ENCODE measurements at regions not wholly inside any gene's neighbourhood (a gene's known extent, or its start where the extent isn't known, plus 50 kb on each side); places are given as distances from the start of the nearest gene placed in this dataset.

- Histone ChIP-seq H3K4me1 (ENCODE audit: control insufficient read depth in 2 of 2, insufficient read depth in 2 of 2, low read length in 1 of 2) (no peaks in the 10 kb centered on the region), H3K9me3 (ENCODE audit: control insufficient read depth in 2 of 2, insufficient read depth in 1 of 2, low read depth in 1 of 2, low read length in 1 of 2) (no peaks in the 10 kb centered on the region), H3K36me3 (ENCODE audit: control insufficient read depth in 2 of 2, insufficient read depth in 2 of 2, low read length in 1 of 2) (no peaks in the 10 kb centered on the region), H3K27me3 (ENCODE audit: control insufficient read depth in 1 of 2, insufficient read depth in 2 of 2, low read length in 2 of 2) (no peaks in the 10 kb centered on the region), H3K27ac (ENCODE audit: low read depth in 2 of 2, low read length in 1 of 2) (no peak overlapping the region), H3K4me3 (ENCODE audit: low read depth in 1 of 2, low read length in 2 of 2) (no peak overlapping the region)
- WGBS, 2 donors: 64 to 68% methylated on average over 5 of the region's 5 CpGs
Observed at GRCh38 chr6:156554160-156554559, 223.0 kb upstream of the ARID1B start.

- Histone ChIP-seq H3K27me3 (ENCODE audit: control insufficient read depth in 1 of 2, insufficient read depth in 2 of 2, low read length in 2 of 2) (no peaks in the 10 kb centered on the region), H3K36me3 (ENCODE audit: control insufficient read depth in 2 of 2, insufficient read depth in 2 of 2, low read length in 1 of 2) (no peaks in the 10 kb centered on the region), H3K4me1 (ENCODE audit: control insufficient read depth in 2 of 2, insufficient read depth in 2 of 2, low read length in 1 of 2) (no peaks in the 10 kb centered on the region), H3K4me3 (ENCODE audit: low read depth in 1 of 2, low read length in 2 of 2) (no peak overlapping the region), H3K27ac (ENCODE audit: low read depth in 2 of 2, low read length in 1 of 2) (no peak overlapping the region), H3K9me3 (ENCODE audit: control insufficient read depth in 2 of 2, insufficient read depth in 1 of 2, low read depth in 1 of 2, low read length in 1 of 2) (no peaks in the 10 kb centered on the region)
- WGBS, 2 donors: 90% methylated on average over 9 of the region's 9 CpGs
Observed at GRCh38 chr6:156552849-156553248, 224.3 kb upstream of the ARID1B start.

- Histone ChIP-seq H3K4me1 (ENCODE audit: control insufficient read depth in 2 of 2, insufficient read depth in 2 of 2, low read length in 1 of 2) (no peaks in the 10 kb centered on the region), H3K9me3 (ENCODE audit: control insufficient read depth in 2 of 2, insufficient read depth in 1 of 2, low read depth in 1 of 2, low read length in 1 of 2) (no peaks in the 10 kb centered on the region)
- WGBS, 2 donors: 82 to 88% methylated on average over 4 of the region's 4 CpGs
Observed at GRCh38 chr6:156550949-156551348, 226.2 kb upstream of the ARID1B start.

GRCh38 chr6:156545931-156546330 is 231.2 kb upstream of the ARID1B start:
- Histone ChIP-seq H3K27ac (ENCODE audit: low read depth in 2 of 2, low read length in 1 of 2) (no peak overlapping the region), H3K27me3 (ENCODE audit: control insufficient read depth in 1 of 2, insufficient read depth in 2 of 2, low read length in 2 of 2) (no peaks in the 10 kb centered on the region), H3K36me3 (ENCODE audit: control insufficient read depth in 2 of 2, insufficient read depth in 2 of 2, low read length in 1 of 2) (no peaks in the 10 kb centered on the region), H3K9me3 (ENCODE audit: control insufficient read depth in 2 of 2, insufficient read depth in 1 of 2, low read depth in 1 of 2, low read length in 1 of 2) (no peaks in the 10 kb centered on the region), H3K4me3 (ENCODE audit: low read depth in 1 of 2, low read length in 2 of 2) (no peak overlapping the region), H3K4me1 (ENCODE audit: control insufficient read depth in 2 of 2, insufficient read depth in 2 of 2, low read length in 1 of 2) (no peaks in the 10 kb centered on the region)
- 75% methylated on average over 3 of the region's 3 CpGs for WGBS, 2 donors

More at GRCh38 chr6:156550949-156551348, 226.2 kb upstream of the ARID1B start:
- Histone ChIP-seq H3K36me3 (ENCODE audit: control insufficient read depth in 2 of 2, insufficient read depth in 2 of 2, low read length in 1 of 2) (no peaks in the 10 kb centered on the region), H3K27ac (ENCODE audit: low read depth in 2 of 2, low read length in 1 of 2) (no peak overlapping the region), H3K4me3 (ENCODE audit: low read depth in 1 of 2, low read length in 2 of 2) (no peak overlapping the region), H3K27me3 (ENCODE audit: control insufficient read depth in 1 of 2, insufficient read depth in 2 of 2, low read length in 2 of 2) (no peaks in the 10 kb centered on the region)

- Histone ChIP-seq H3K36me3 (ENCODE audit: control insufficient read depth in 2 of 2, insufficient read depth in 2 of 2, low read length in 1 of 2) (no peaks in the 10 kb centered on the region), H3K4me3 (ENCODE audit: low read depth in 1 of 2, low read length in 2 of 2) (no peak overlapping the region), H3K27ac (ENCODE audit: low read depth in 2 of 2, low read length in 1 of 2) (no peak overlapping the region), H3K4me1 (ENCODE audit: control insufficient read depth in 2 of 2, insufficient read depth in 2 of 2, low read length in 1 of 2) (no peaks in the 10 kb centered on the region), H3K27me3 (ENCODE audit: control insufficient read depth in 1 of 2, insufficient read depth in 2 of 2, low read length in 2 of 2) (no peaks in the 10 kb centered on the region), H3K9me3 (ENCODE audit: control insufficient read depth in 2 of 2, insufficient read depth in 1 of 2, low read depth in 1 of 2, low read length in 1 of 2) (no peaks in the 10 kb centered on the region)
- WGBS, 2 donors: 44 to 66% methylated on average over 3 of the region's 3 CpGs
Observed at GRCh38 chr6:156545021-156545420, 232.2 kb upstream of the ARID1B start.

- Histone ChIP-seq H3K4me1 (ENCODE audit: control insufficient read depth in 2 of 2, insufficient read depth in 2 of 2, low read length in 1 of 2) (no peaks in the 10 kb centered on the region), H3K9me3 (ENCODE audit: control insufficient read depth in 2 of 2, insufficient read depth in 1 of 2, low read depth in 1 of 2, low read length in 1 of 2) (no peaks in the 10 kb centered on the region), H3K36me3 (ENCODE audit: control insufficient read depth in 2 of 2, insufficient read depth in 2 of 2, low read length in 1 of 2) (no peaks in the 10 kb centered on the region), H3K4me3 (ENCODE audit: low read depth in 1 of 2, low read length in 2 of 2) (no peak overlapping the region), H3K27me3 (ENCODE audit: control insufficient read depth in 1 of 2, insufficient read depth in 2 of 2, low read length in 2 of 2) (no peaks in the 10 kb centered on the region), H3K27ac (ENCODE audit: low read depth in 2 of 2, low read length in 1 of 2) (no peak overlapping the region)
- WGBS, 2 donors: 94% methylated on average over 7 of the region's 7 CpGs
Observed at GRCh38 chr6:156544046-156544445, 233.1 kb upstream of the ARID1B start.

- no peak overlapping the region for H3K4me3 ChIP-seq (ENCODE audit: low read depth in 1 of 2, low read length in 2 of 2)
- WGBS, 2 donors: 54 to 67% methylated on average over 5 of the region's 5 CpGs
- no peaks in the 10 kb centered on the region for H3K36me3 ChIP-seq (ENCODE audit: control insufficient read depth in 2 of 2, insufficient read depth in 2 of 2, low read length in 1 of 2)
- H3K9me3 ChIP-seq (ENCODE audit: control insufficient read depth in 2 of 2, insufficient read depth in 1 of 2, low read depth in 1 of 2, low read length in 1 of 2): no peaks in the 10 kb centered on the region
- no peaks in the 10 kb centered on the region for H3K27me3 ChIP-seq (ENCODE audit: control insufficient read depth in 1 of 2, insufficient read depth in 2 of 2, low read length in 2 of 2)
- H3K4me1 ChIP-seq (ENCODE audit: control insufficient read depth in 2 of 2, insufficient read depth in 2 of 2, low read length in 1 of 2): no peaks in the 10 kb centered on the region
- H3K27ac ChIP-seq (ENCODE audit: low read depth in 2 of 2, low read length in 1 of 2): no peak overlapping the region
Observed at GRCh38 chr6:156543431-156543830, 233.7 kb upstream of the ARID1B start.

DNA sequence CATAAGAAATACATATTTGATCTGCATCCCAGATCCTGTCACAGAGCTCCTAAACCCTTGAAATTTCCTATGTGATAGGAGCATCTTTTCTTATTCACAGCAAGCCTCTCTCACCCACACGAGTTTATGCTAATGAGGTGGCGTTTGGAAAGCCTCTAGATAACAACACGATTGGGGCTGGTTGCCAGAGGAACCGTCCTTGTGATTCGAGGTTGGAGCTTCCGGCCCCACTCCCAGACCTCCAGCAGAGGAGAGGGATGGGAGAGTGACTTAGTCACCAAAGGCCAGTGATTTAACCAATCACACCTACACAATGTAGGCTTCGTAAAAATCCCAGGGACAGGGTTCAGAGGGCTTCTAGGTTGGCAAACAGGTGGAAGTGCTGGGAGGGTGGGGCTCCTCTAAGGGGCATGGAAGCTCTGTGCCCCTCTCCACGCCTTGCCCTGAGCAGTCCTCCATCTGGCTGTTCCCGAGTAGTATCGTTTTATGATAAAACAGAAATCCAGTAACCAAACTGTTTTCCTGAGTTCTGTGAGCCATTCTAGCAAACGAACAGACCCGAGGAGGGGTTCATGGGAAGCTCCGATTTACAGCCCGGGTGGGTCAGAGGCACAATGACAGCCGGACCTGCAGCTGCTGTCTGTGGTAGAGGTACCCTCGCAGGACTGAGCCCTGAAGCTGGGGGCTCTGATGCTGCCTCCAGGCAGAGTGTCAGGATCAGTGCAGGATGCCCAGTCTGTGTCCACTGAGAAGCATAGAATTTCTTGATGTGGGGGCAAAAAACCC is 238.1 kb upstream of the ARID1B start:
- Histone ChIP-seq H3K4me1 (ENCODE audit: control insufficient read depth in 2 of 2, insufficient read depth in 2 of 2, low read length in 1 of 2) (no peaks in the 10 kb centered on the region), H3K4me3 (ENCODE audit: low read depth in 1 of 2, low read length in 2 of 2) (no peak overlapping the region), H3K27me3 (ENCODE audit: control insufficient read depth in 1 of 2, insufficient read depth in 2 of 2, low read length in 2 of 2) (no peaks in the 10 kb centered on the region), H3K27ac (ENCODE audit: low read depth in 2 of 2, low read length in 1 of 2) (no peak overlapping the region), H3K36me3 (ENCODE audit: control insufficient read depth in 2 of 2, insufficient read depth in 2 of 2, low read length in 1 of 2) (no peaks in the 10 kb centered on the region), H3K9me3 (ENCODE audit: control insufficient read depth in 2 of 2, insufficient read depth in 1 of 2, low read depth in 1 of 2, low read length in 1 of 2) (no peaks in the 10 kb centered on the region)
- 62 to 74% methylated on average over 16 of the region's 16 CpGs for WGBS, 2 donors

- 57 to 72% methylated on average over 3 of the region's 3 CpGs for WGBS, 2 donors
- Histone ChIP-seq H3K27me3 (ENCODE audit: control insufficient read depth in 1 of 2, insufficient read depth in 2 of 2, low read length in 2 of 2) (no peaks in the 10 kb centered on the region), H3K9me3 (ENCODE audit: control insufficient read depth in 2 of 2, insufficient read depth in 1 of 2, low read depth in 1 of 2, low read length in 1 of 2) (no peaks in the 10 kb centered on the region)
Observed at GRCh38 chr6:156534594-156534993, 242.6 kb upstream of the ARID1B start.

DNA sequence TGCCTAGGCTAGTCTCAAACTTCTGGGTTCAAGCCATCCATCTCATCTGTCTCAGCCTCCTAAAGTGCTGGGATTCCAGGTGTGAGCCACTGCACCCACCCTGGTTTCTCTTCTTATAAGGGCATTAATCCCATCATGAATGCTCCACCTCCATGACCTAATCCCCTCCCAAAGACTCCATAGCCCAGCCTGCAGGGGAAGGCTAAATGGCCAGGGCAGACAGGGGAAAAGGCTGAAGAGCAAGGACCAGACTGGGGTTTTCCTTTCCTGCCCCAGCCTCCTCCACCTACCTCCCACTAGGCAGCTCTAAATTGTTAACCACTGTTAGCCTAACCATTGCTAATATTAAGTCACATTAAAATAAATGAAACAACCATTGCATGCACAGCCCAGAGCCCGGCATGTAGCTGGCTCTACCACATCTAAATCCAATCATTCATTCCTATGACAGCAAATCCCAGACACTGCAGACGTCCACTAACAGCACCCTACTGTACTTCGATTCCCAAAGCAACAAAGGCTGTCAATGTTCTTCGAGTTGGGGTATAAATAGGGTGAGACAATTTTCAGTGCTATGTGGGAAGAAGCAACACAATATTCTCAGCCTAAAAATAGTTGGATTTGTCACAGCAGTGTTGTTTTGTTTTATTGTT is 243.2 kb upstream of the ARID1B start:
- WGBS, 2 donors: 58 to 75% methylated on average over 4 of the region's 4 CpGs
- Histone ChIP-seq H3K4me1 (ENCODE audit: control insufficient read depth in 2 of 2, insufficient read depth in 2 of 2, low read length in 1 of 2) (no peaks in the 10 kb centered on the region), H3K9me3 (ENCODE audit: control insufficient read depth in 2 of 2, insufficient read depth in 1 of 2, low read depth in 1 of 2, low read length in 1 of 2) (no peaks in the 10 kb centered on the region), H3K36me3 (ENCODE audit: control insufficient read depth in 2 of 2, insufficient read depth in 2 of 2, low read length in 1 of 2) (no peaks in the 10 kb centered on the region), H3K4me3 (ENCODE audit: low read depth in 1 of 2, low read length in 2 of 2) (no peak overlapping the region), H3K27me3 (ENCODE audit: control insufficient read depth in 1 of 2, insufficient read depth in 2 of 2, low read length in 2 of 2) (no peaks in the 10 kb centered on the region), H3K27ac (ENCODE audit: low read depth in 2 of 2, low read length in 1 of 2) (no peak overlapping the region)

More at GRCh38 chr6:156534594-156534993, 242.6 kb upstream of the ARID1B start:
- Histone ChIP-seq H3K36me3 (ENCODE audit: control insufficient read depth in 2 of 2, insufficient read depth in 2 of 2, low read length in 1 of 2) (no peaks in the 10 kb centered on the region), H3K4me1 (ENCODE audit: control insufficient read depth in 2 of 2, insufficient read depth in 2 of 2, low read length in 1 of 2) (no peaks in the 10 kb centered on the region), H3K27ac (ENCODE audit: low read depth in 2 of 2, low read length in 1 of 2) (no peak overlapping the region), H3K4me3 (ENCODE audit: low read depth in 1 of 2, low read length in 2 of 2) (no peak overlapping the region)
